CD4-positive, CD25-positive, alpha-beta regulatory T cell (primary cell): ENCODE measurements at regions not wholly inside any gene's neighbourhood (a gene's known extent, or its start where the extent isn't known, plus 50 kb on each side); places are given as distances from the start of the nearest gene placed in this dataset.

ENCODE experiments used
- ATAC-seq, 2 donors: fragments of 150-1000 bp; cut with Tn5 transposase; one replicate each; pipeline ENCODE4 v1.10.0; 2021; ENCODE audit warnings: low read depth in 2 of 2, moderate number of reproducible peaks in 2 of 2, moderate library complexity in 1 of 2
- DNase-seq, 3 donors: peaks; one replicate each; pipeline versions ENCODE4 v3.0.0 to v3.0.0-alpha.2; 2012 to 2022; ENCODE audit warnings: mixed read lengths in 1 of 3
- H3K27ac ChIP-seq: one replicate; pipeline ENCODE4 v1.7.0; 2013; ENCODE audit warnings: mild to moderate bottlenecking, low read length; ENCODE audit not compliant: insufficient read depth, poor library complexity, severe bottlenecking
- H3K27me3 ChIP-seq: one replicate; pipeline ENCODE4 v1.7.0; 2013; ENCODE audit warnings: low read length; ENCODE audit not compliant: control insufficient read depth, insufficient read depth
- H3K36me3 ChIP-seq: one replicate; pipeline ENCODE4 v1.7.0; 2013; ENCODE audit warnings: mild to moderate bottlenecking, low read length, moderate library complexity; ENCODE audit not compliant: control insufficient read depth, insufficient read depth
- H3K4me1 ChIP-seq: 2 replicates; pipeline ENCODE4 v1.7.0; 2013; ENCODE audit warnings: mild to moderate bottlenecking, low read length; ENCODE audit not compliant: insufficient read depth, control insufficient read depth, poor library complexity, severe bottlenecking
- H3K4me3 ChIP-seq: one replicate; pipeline ENCODE4 v1.7.0; 2013; ENCODE audit warnings: low read depth, mild to moderate bottlenecking, low read length, moderate library complexity
- H3K9me3 ChIP-seq, 2 experiments: 1 replicate in 1 of 2; 2 replicates in 1 of 2; pipeline ENCODE4 v1.7.0; 2013; ENCODE audit warnings: low read length in 2 of 2, mild to moderate bottlenecking in 1 of 2, moderate library complexity in 1 of 2; ENCODE audit not compliant: control insufficient read depth in 2 of 2
- H3K27ac Mint-ChIP-seq, 3 donors: one replicate each; pipeline ENCODE4 v1.8.0; 2020 to 2022; ENCODE audit warnings: mild to moderate bottlenecking in 3 of 3, mixed read lengths in 3 of 3, moderate library complexity in 2 of 3
- H3K27me3 Mint-ChIP-seq: one replicate; pipeline ENCODE4 v1.8.0; 2022; ENCODE audit warnings: mild to moderate bottlenecking, mixed read lengths
- H3K36me3 Mint-ChIP-seq: one replicate; pipeline ENCODE4 v1.8.0; 2020; ENCODE audit warnings: mixed read lengths
- H3K4me1 Mint-ChIP-seq, 4 donors: one replicate each; pipeline ENCODE4 v1.8.0; 2020 to 2022; ENCODE audit warnings: mixed read lengths in 4 of 4, mild to moderate bottlenecking in 1 of 4
- H3K4me3 Mint-ChIP-seq, 4 donors: one replicate each; pipeline ENCODE4 v1.8.0; 2020 to 2022; ENCODE audit warnings: mild to moderate bottlenecking in 4 of 4, mixed read lengths in 4 of 4, moderate library complexity in 3 of 4
- H3K9me3 Mint-ChIP-seq, 7 donors: one replicate each; pipeline ENCODE4 v1.8.0; 2020 to 2022; ENCODE audit warnings: mixed read lengths in 7 of 7, mild to moderate bottlenecking in 3 of 7, moderate library complexity in 2 of 7

- no peaks in the 10 kb centered on the region for H3K4me1 ChIP-seq
- no peak overlapping the region for H3K4me3 Mint-ChIP-seq
- no peak overlapping the region for H3K27ac ChIP-seq
- H3K36me3 ChIP-seq: no peaks in the 10 kb centered on the region
- no peaks in the 10 kb centered on the region for H3K9me3 ChIP-seq
- no peaks in the 10 kb centered on the region for H3K27me3 ChIP-seq
- no peaks in the 10 kb centered on the region for H3K27me3 Mint-ChIP-seq
- H3K4me3 ChIP-seq: no peak overlapping the region
- H3K4me1 Mint-ChIP-seq: no peaks in the 10 kb centered on the region
- DNase-seq: no peak
- H3K9me3 Mint-ChIP-seq: peaks cover 0 to 3% (median 0%) of the 10 kb centered on the region in 7 donors
- no peak for ATAC-seq
- no peaks in the 10 kb centered on the region for H3K36me3 Mint-ChIP-seq
- no peak overlapping the region for H3K27ac Mint-ChIP-seq
Observed at GRCh38 chr18:41858761-41859555, 96.1 kb upstream of the PIK3C3 start.

- Histone ChIP-seq H3K27me3 (peaks cover 2% of the 10 kb centered on the region), H3K4me1 (no peaks in the 10 kb centered on the region), H3K36me3 (no peaks in the 10 kb centered on the region), H3K9me3 (no peaks in the 10 kb centered on the region), H3K4me3 (no peak overlapping the region), H3K27ac (no peak overlapping the region)
- DNase-seq (no peak), ATAC-seq (no peak)
- no peak overlapping the region for H3K27ac Mint-ChIP-seq
- peaks cover 0 to 4% (median 0%) of the 10 kb centered on the region in 7 donors for H3K9me3 Mint-ChIP-seq
- no peaks in the 10 kb centered on the region for H3K27me3 Mint-ChIP-seq
- H3K4me3 Mint-ChIP-seq: no peak overlapping the region
- H3K4me1 Mint-ChIP-seq: no peaks in the 10 kb centered on the region
- H3K36me3 Mint-ChIP-seq: no peaks in the 10 kb centered on the region
Observed at GRCh38 chr18:41853280-41853679, 101.8 kb upstream of the PIK3C3 start.

- Mint-ChIP-seq H3K4me1 (no peaks in the 10 kb centered on the region), H3K4me3 (no peak overlapping the region), H3K27me3 (no peaks in the 10 kb centered on the region), H3K9me3 (peaks cover 0 to 4% (median 0%) of the 10 kb centered on the region in 7 donors), H3K27ac (no peak overlapping the region), H3K36me3 (no peaks in the 10 kb centered on the region)
- H3K36me3 ChIP-seq: no peaks in the 10 kb centered on the region
- H3K4me1 ChIP-seq: no peaks in the 10 kb centered on the region
- DNase-seq: no peak
- no peak for ATAC-seq
- H3K27ac ChIP-seq: no peak overlapping the region
- no peak overlapping the region for H3K4me3 ChIP-seq
- no peaks in the 10 kb centered on the region for H3K9me3 ChIP-seq
- peaks cover 2% of the 10 kb centered on the region for H3K27me3 ChIP-seq
Observed at GRCh38 chr18:41850781-41851180, 104.3 kb upstream of the PIK3C3 start.

GRCh38 chr18:41849632-41850031 lies 105.4 kb upstream of the PIK3C3 start:
- Histone ChIP-seq H3K27me3 (peaks cover 2% of the 10 kb centered on the region), H3K4me3 (no peak overlapping the region), H3K36me3 (no peaks in the 10 kb centered on the region), H3K4me1 (no peaks in the 10 kb centered on the region), H3K9me3 (no peaks in the 10 kb centered on the region), H3K27ac (no peak overlapping the region)
- Mint-ChIP-seq H3K4me1 (no peaks in the 10 kb centered on the region), H3K9me3 (peaks cover 0 to 4% (median 0%) of the 10 kb centered on the region in 7 donors), H3K36me3 (no peaks in the 10 kb centered on the region), H3K27ac (no peak overlapping the region), H3K27me3 (no peaks in the 10 kb centered on the region), H3K4me3 (no peak overlapping the region)
- ATAC-seq (no peak), DNase-seq (no peak)

- no peak overlapping the region for H3K27ac ChIP-seq
- ATAC-seq: no peak
- H3K27me3 ChIP-seq: peaks cover 2% of the 10 kb centered on the region
- no peaks in the 10 kb centered on the region for H3K27me3 Mint-ChIP-seq
- H3K36me3 Mint-ChIP-seq: no peaks in the 10 kb centered on the region
- H3K4me3 Mint-ChIP-seq: no peak overlapping the region
- no peaks in the 10 kb centered on the region for H3K36me3 ChIP-seq
- H3K4me1 Mint-ChIP-seq: peaks cover 0 to 5% (median 0%) of the 10 kb centered on the region in 4 donors
- peaks cover 0 to 4% (median 0%) of the 10 kb centered on the region in 7 donors for H3K9me3 Mint-ChIP-seq
- DNase-seq: no peak
- no peaks in the 10 kb centered on the region for H3K4me1 ChIP-seq
- no peaks in the 10 kb centered on the region for H3K9me3 ChIP-seq
- no peak overlapping the region for H3K27ac Mint-ChIP-seq
- H3K4me3 ChIP-seq: no peak overlapping the region
Observed at GRCh38 chr18:41845563-41845962, 109.5 kb upstream of the PIK3C3 start.

GRCh38 chr18:41842886-41843285 lies 112.1 kb upstream of the PIK3C3 start:
- H3K27ac Mint-ChIP-seq: no peak overlapping the region
- H3K4me3 Mint-ChIP-seq: no peak overlapping the region
- Histone ChIP-seq H3K4me1 (no peaks in the 10 kb centered on the region), H3K27ac (no peak overlapping the region), H3K27me3 (no peaks in the 10 kb centered on the region), H3K36me3 (no peaks in the 10 kb centered on the region), H3K9me3 (no peaks in the 10 kb centered on the region), H3K4me3 (no peak overlapping the region)
- H3K27me3 Mint-ChIP-seq: no peaks in the 10 kb centered on the region
- peaks cover 0 to 5% (median 0%) of the 10 kb centered on the region in 4 donors for H3K4me1 Mint-ChIP-seq
- DNase-seq (no peak), ATAC-seq (no peak)
- H3K36me3 Mint-ChIP-seq: no peaks in the 10 kb centered on the region
- peaks cover 0 to 4% (median 0%) of the 10 kb centered on the region in 7 donors for H3K9me3 Mint-ChIP-seq

- ATAC-seq: no peak
- H3K27ac Mint-ChIP-seq: no peak overlapping the region
- H3K36me3 Mint-ChIP-seq: no peaks in the 10 kb centered on the region
- no peak overlapping the region for H3K27ac ChIP-seq
- peaks cover 0 to 3% (median 0%) of the 10 kb centered on the region in 7 donors for H3K9me3 Mint-ChIP-seq
- H3K4me1 ChIP-seq: no peaks in the 10 kb centered on the region
- no peaks in the 10 kb centered on the region for H3K27me3 ChIP-seq
- DNase-seq: no peak
- H3K36me3 ChIP-seq: no peaks in the 10 kb centered on the region
- H3K4me1 Mint-ChIP-seq: no peaks in the 10 kb centered on the region
- H3K4me3 Mint-ChIP-seq: no peak overlapping the region
- H3K27me3 Mint-ChIP-seq: peaks cover 5% of the 10 kb centered on the region
- no peak overlapping the region for H3K4me3 ChIP-seq
- no peaks in the 10 kb centered on the region for H3K9me3 ChIP-seq
Observed at GRCh38 chr18:41829647-41830516, 125.2 kb upstream of the PIK3C3 start.
